Endothelial cell of umbilical vein (primary cell): ENCODE measurements at regions not wholly inside any gene's neighbourhood (a gene's known extent, or its start where the extent isn't known, plus 50 kb on each side); places are given as distances from the start of the nearest gene placed in this dataset.

Experiments used
- CTCF ChIP-seq, 2 donors: IDR thresholded peaks; 1 replicate in 1 of 2; 2 replicates in 1 of 2; pipeline ENCODE4 v1.5.1; 2011; ENCODE audit warnings: low read length in 2 of 2, mild to moderate bottlenecking in 2 of 2, moderate library complexity in 2 of 2, control low read depth in 1 of 2, inconsistent platforms in 1 of 2, low read depth in 1 of 2; ENCODE audit not compliant: insufficient read depth in 1 of 2; ENCODE audit errors: extremely low read depth in 1 of 2
- FOS ChIP-seq: IDR thresholded peaks from 2 replicates; pipeline ENCODE4 v1.6.1; 2011; ENCODE audit warnings: mild to moderate bottlenecking, low read length, moderate library complexity, borderline replicate concordance; ENCODE audit not compliant: insufficient read depth
- MYC ChIP-seq: IDR thresholded peaks from one replicate; pipeline ENCODE4 v1.6.1; 2011; ENCODE audit warnings: mild to moderate bottlenecking, low read depth, low read length
- POLR2A ChIP-seq: IDR thresholded peaks from 2 replicates; pipeline ENCODE4 v1.6.1; 2012; ENCODE audit warnings: low read depth, mild to moderate bottlenecking, control low read depth, low read length
- POLR2AphosphoS5 ChIP-seq: IDR thresholded peaks from 2 replicates; pipeline ENCODE4 v1.6.1; 2012; ENCODE audit warnings: low read depth, mild to moderate bottlenecking, control low read depth, low read length, moderate library complexity; ENCODE audit not compliant: insufficient read depth

- TF ChIP-seq POLR2AphosphoS5 (no peak), CTCF (IDR thresholded peaks at IDR 0.05; ENCODE audit: extremely low read depth in 1 of 2, insufficient read depth in 1 of 2, low read depth in 1 of 2, low read length in 2 of 2) (no peak), MYC (no peak), POLR2A (no peak), FOS (no peak)
These were observed 233.6 kb upstream of the SEMA3E start for GRCh38 chr7:83882551-83882950.
